ENCODE measurements at regions not wholly inside any gene's neighbourhood (a gene's known extent, or its start where the extent isn't known, plus 50 kb on each side); places are given as distances from the start of the nearest gene placed in this dataset.

- no peaks in the 10 kb centered on the region for H3K36me3 ChIP-seq (ENCODE audit: control insufficient read depth, insufficient read depth, low read length)
- H3K27me3 ChIP-seq (replicated peaks; ENCODE audit: control insufficient read depth, insufficient read depth, low read length) = no peaks in the 10 kb centered on the region
- no peak for DNase-seq (ENCODE audit: extremely low read depth, insufficient read length)
- H3K4me3 ChIP-seq (replicated peaks; ENCODE audit: low read depth, low read length) = no peak overlapping the region
- no peak for TF ChIP-seq CTCF (IDR thresholded peaks at IDR 0.05; ENCODE audit: insufficient read depth, low read length, poor library complexity, severe bottlenecking)
These were observed 1165.4 kb downstream of the XPNPEP1 start for GRCh38 chr10:108757946-108758345.

- no peaks in the 10 kb centered on the region for H3K36me3 ChIP-seq (ENCODE audit: control insufficient read depth, insufficient read depth, low read length)
- no peak overlapping the region for H3K4me3 ChIP-seq (replicated peaks; ENCODE audit: low read depth, low read length)
- no peaks in the 10 kb centered on the region for H3K27me3 ChIP-seq (replicated peaks; ENCODE audit: control insufficient read depth, insufficient read depth, low read length)
- no peak for DNase-seq (ENCODE audit: extremely low read depth, insufficient read length)
- TF ChIP-seq CTCF (IDR thresholded peaks at IDR 0.05; ENCODE audit: insufficient read depth, low read length, poor library complexity, severe bottlenecking) = no peak
These were observed 1167.7 kb downstream of the XPNPEP1 start for GRCh38 chr10:108755646-108756045.

GRCh38 chr10:108753326-108753725 lies 1170.0 kb downstream of the XPNPEP1 start:
- Histone ChIP-seq H3K36me3 (ENCODE audit: control insufficient read depth, insufficient read depth, low read length) (no peaks in the 10 kb centered on the region), H3K4me3 (replicated peaks; ENCODE audit: low read depth, low read length) (no peak overlapping the region), H3K27me3 (replicated peaks; ENCODE audit: control insufficient read depth, insufficient read depth, low read length) (no peaks in the 10 kb centered on the region)
- no peak for TF ChIP-seq CTCF (IDR thresholded peaks at IDR 0.05; ENCODE audit: insufficient read depth, low read length, poor library complexity, severe bottlenecking)
- no peak for DNase-seq (ENCODE audit: extremely low read depth, insufficient read length)

- no peaks in the 10 kb centered on the region for H3K27me3 ChIP-seq (replicated peaks; ENCODE audit: control insufficient read depth, insufficient read depth, low read length)
These were observed 1174.3 kb downstream of the XPNPEP1 start for GRCh38 chr10:108749042-108749441.

GRCh38 chr10:108736111-108736510 lies 1187.2 kb downstream of the XPNPEP1 start:
- no peak for TF ChIP-seq CTCF (IDR thresholded peaks at IDR 0.05; ENCODE audit: insufficient read depth, low read length, poor library complexity, severe bottlenecking)
- no peak for DNase-seq (ENCODE audit: extremely low read depth, insufficient read length)
- no peaks in the 10 kb centered on the region for H3K27me3 ChIP-seq (replicated peaks; ENCODE audit: control insufficient read depth, insufficient read depth, low read length)
- H3K36me3 ChIP-seq (ENCODE audit: control insufficient read depth, insufficient read depth, low read length) = no peaks in the 10 kb centered on the region
- no peak overlapping the region for H3K4me3 ChIP-seq (replicated peaks; ENCODE audit: low read depth, low read length)

More at GRCh38 chr10:108749042-108749441, 1174.3 kb downstream of the XPNPEP1 start:
- Histone ChIP-seq H3K36me3 (ENCODE audit: control insufficient read depth, insufficient read depth, low read length) (no peaks in the 10 kb centered on the region), H3K4me3 (replicated peaks; ENCODE audit: low read depth, low read length) (no peak overlapping the region)
- TF ChIP-seq CTCF (IDR thresholded peaks at IDR 0.05; ENCODE audit: insufficient read depth, low read length, poor library complexity, severe bottlenecking) = no peak
- DNase-seq (ENCODE audit: extremely low read depth, insufficient read length) = peak; percentile 2

- no peak for DNase-seq (ENCODE audit: extremely low read depth, insufficient read length)
- Histone ChIP-seq H3K27me3 (replicated peaks; ENCODE audit: control insufficient read depth, insufficient read depth, low read length) (no peaks in the 10 kb centered on the region), H3K4me3 (replicated peaks; ENCODE audit: low read depth, low read length) (no peak overlapping the region), H3K36me3 (ENCODE audit: control insufficient read depth, insufficient read depth, low read length) (no peaks in the 10 kb centered on the region)
- TF ChIP-seq CTCF (IDR thresholded peaks at IDR 0.05; ENCODE audit: insufficient read depth, low read length, poor library complexity, severe bottlenecking) = no peak
These were observed 1187.9 kb downstream of the XPNPEP1 start for GRCh38 chr10:108735380-108735779.

All from GM06990 (cell line).